ENCODE measurements at regions not wholly inside any gene's neighbourhood (a gene's known extent, or its start where the extent isn't known, plus 50 kb on each side); places are given as distances from the start of the nearest gene placed in this dataset.

GRCh38 chr1:69045572-69045971, 522.1 kb upstream of the LRRC7 start:
- H3K4me1 Mint-ChIP-seq (ENCODE audit: low read depth): no peaks in the 10 kb centered on the region
- H3K27ac Mint-ChIP-seq: no peak overlapping the region
- H3K36me3 Mint-ChIP-seq (ENCODE audit: low read depth): no peaks in the 10 kb centered on the region
- DNase-seq: no peak
- H3K27me3 Mint-ChIP-seq (ENCODE audit: insufficient read depth): no peaks in the 10 kb centered on the region; the same call in 1 of the 2 replicates
- no peak overlapping the region for H3K4me3 Mint-ChIP-seq
- TF ChIP-seq CTCF (IDR thresholded peaks at IDR 0.05): no peak
- H3K9me3 Mint-ChIP-seq: peaks cover 23% of the 10 kb centered on the region

- no peak for TF ChIP-seq CTCF (IDR thresholded peaks at IDR 0.05)
- no peak overlapping the region for H3K4me3 Mint-ChIP-seq
- H3K4me1 Mint-ChIP-seq (ENCODE audit: low read depth): no peaks in the 10 kb centered on the region
- H3K36me3 Mint-ChIP-seq (ENCODE audit: low read depth): no peaks in the 10 kb centered on the region
- no peaks in the 10 kb centered on the region for H3K27me3 Mint-ChIP-seq (ENCODE audit: insufficient read depth)
- H3K9me3 Mint-ChIP-seq: peaks cover 21% of the 10 kb centered on the region
- no peak overlapping the region for H3K27ac Mint-ChIP-seq
- no peak for DNase-seq
Observed at GRCh38 chr1:69055194-69055593, 512.5 kb upstream of the LRRC7 start.

- no peaks in the 10 kb centered on the region for H3K27me3 Mint-ChIP-seq (ENCODE audit: insufficient read depth)
- H3K27ac Mint-ChIP-seq: no peak overlapping the region
- no peaks in the 10 kb centered on the region for H3K36me3 Mint-ChIP-seq (ENCODE audit: low read depth)
- no peak overlapping the region for H3K4me3 Mint-ChIP-seq
- no peaks in the 10 kb centered on the region for H3K4me1 Mint-ChIP-seq (ENCODE audit: low read depth)
- peaks cover 27% of the 10 kb centered on the region for H3K9me3 Mint-ChIP-seq
- TF ChIP-seq CTCF (IDR thresholded peaks at IDR 0.05): no peak
- DNase-seq: no peak
Observed at GRCh38 chr1:69058454-69058853, 509.3 kb upstream of the LRRC7 start.

GRCh38 chr1:69070660-69071373, 496.9 kb upstream of the LRRC7 start:
- Mint-ChIP-seq H3K9me3 (peaks cover 77% of the 10 kb centered on the region), H3K27me3 (ENCODE audit: insufficient read depth) (no peaks in the 10 kb centered on the region; the same call in 1 of the 2 replicates), H3K27ac (no peak overlapping the region), H3K4me3 (no peak overlapping the region), H3K36me3 (ENCODE audit: low read depth) (no peaks in the 10 kb centered on the region), H3K4me1 (ENCODE audit: low read depth) (no peaks in the 10 kb centered on the region)
- no peak for DNase-seq
- no peak for TF ChIP-seq CTCF (IDR thresholded peaks at IDR 0.05)

GRCh38 chr1:69073176-69073575, 494.5 kb upstream of the LRRC7 start:
- DNase-seq: no peak
- no peak for TF ChIP-seq CTCF (IDR thresholded peaks at IDR 0.05)
- Mint-ChIP-seq H3K27ac (no peak overlapping the region), H3K9me3 (peaks cover 76% of the 10 kb centered on the region), H3K36me3 (ENCODE audit: low read depth) (no peaks in the 10 kb centered on the region), H3K27me3 (ENCODE audit: insufficient read depth) (no peaks in the 10 kb centered on the region; the same call in 1 of the 2 replicates), H3K4me1 (ENCODE audit: low read depth) (no peaks in the 10 kb centered on the region), H3K4me3 (no peak overlapping the region)
